HG02943 (cell line): ENCODE measurements at regions not wholly inside any gene's neighbourhood (a gene's known extent, or its start where the extent isn't known, plus 50 kb on each side); places are given as distances from the start of the nearest gene placed in this dataset.

Experiments used
- ATAC-seq: cut with Tn5 transposase; IDR thresholded peaks from one replicate; pipeline ENCODE4 v1.9.1; 2021; ENCODE audit warnings: mild to moderate bottlenecking, low read depth, moderate library complexity; ENCODE audit not compliant: unreplicated experiment

- no peak for ATAC-seq
Observed at GRCh38 chrX:6708041-6708440, 173.1 kb upstream of the VCX3A start.

GRCh38 chrX:6707497-6707896, 172.6 kb upstream of the VCX3A start:
- no peak for ATAC-seq

GRCh38 chrX:6701085-6701484, 166.2 kb upstream of the VCX3A start:
- ATAC-seq: no peak

GRCh38 chrX:6695717-6696116, 160.8 kb upstream of the VCX3A start:
- ATAC-seq: no peak

- ATAC-seq: no peak
Observed at GRCh38 chrX:6694977-6695376, 160.1 kb upstream of the VCX3A start.

GRCh38 chrX:6694221-6694620, 159.3 kb upstream of the VCX3A start:
- ATAC-seq: no peak

- ATAC-seq: no peak
Observed at GRCh38 chrX:6693051-6693450, 158.1 kb upstream of the VCX3A start.

- ATAC-seq: no peak
Observed at GRCh38 chrX:6685489-6685888, 150.6 kb upstream of the VCX3A start.

- ATAC-seq: peak; percentile 69
Observed at GRCh38 chrX:6683353-6683752, 148.4 kb upstream of the VCX3A start.

GRCh38 chrX:6681521-6682145, 146.7 kb upstream of the VCX3A start:
- no peak for ATAC-seq

- ATAC-seq: no peak
Observed at GRCh38 chrX:6679988-6680387, 145.1 kb upstream of the VCX3A start.

GRCh38 chrX:6679550-6679949, 144.6 kb upstream of the VCX3A start:
- no peak for ATAC-seq

GRCh38 chrX:6678313-6678712, 143.4 kb upstream of the VCX3A start:
- ATAC-seq: no peak

- ATAC-seq: no peak
Observed at GRCh38 chrX:6674734-6675133, 139.8 kb upstream of the VCX3A start.

- no peak for ATAC-seq
Observed at GRCh38 chrX:6667048-6667768, 132.3 kb upstream of the VCX3A start.

GRCh38 chrX:6666624-6667023, 131.7 kb upstream of the VCX3A start:
- no peak for ATAC-seq

GRCh38 chrX:6661736-6662135, 126.8 kb upstream of the VCX3A start:
- ATAC-seq: no peak

GRCh38 chrX:6660567-6661264, 125.8 kb upstream of the VCX3A start:
- ATAC-seq: no peak

- ATAC-seq: no peak
Observed at GRCh38 chrX:6645216-6645615, 110.3 kb upstream of the VCX3A start.

GRCh38 chrX:6644411-6644810, 109.5 kb upstream of the VCX3A start:
- no peak for ATAC-seq

- ATAC-seq: no peak
Observed at GRCh38 chrX:6640727-6641126, 105.8 kb upstream of the VCX3A start.

GRCh38 chrX:6614506-6614905, 79.6 kb upstream of the VCX3A start:
- ATAC-seq: no peak
